Fibroblast of the aortic adventitia (primary cell): ENCODE measurements at regions not wholly inside any gene's neighbourhood (a gene's known extent, or its start where the extent isn't known, plus 50 kb on each side); places are given as distances from the start of the nearest gene placed in this dataset.

Experiments used
- DNase-seq: peaks from one replicate; pipeline ENCODE4 v3.0.0-alpha.2; 2010; ENCODE audit warnings: low read depth
- H3K4me3 ChIP-seq: 2 replicates; pipeline ENCODE4 v1.5.1; 2011; ENCODE audit warnings: low read depth, mild to moderate bottlenecking, control low read depth, low read length, moderate library complexity
- TF ChIP-seq, protein P1 (sequence below): IDR thresholded peaks from 2 replicates; pipeline ENCODE4 v1.5.1; 2011; ENCODE audit warnings: mild to moderate bottlenecking, low read length, control low read depth, inconsistent platforms; ENCODE audit not compliant: insufficient read depth

DNA sequence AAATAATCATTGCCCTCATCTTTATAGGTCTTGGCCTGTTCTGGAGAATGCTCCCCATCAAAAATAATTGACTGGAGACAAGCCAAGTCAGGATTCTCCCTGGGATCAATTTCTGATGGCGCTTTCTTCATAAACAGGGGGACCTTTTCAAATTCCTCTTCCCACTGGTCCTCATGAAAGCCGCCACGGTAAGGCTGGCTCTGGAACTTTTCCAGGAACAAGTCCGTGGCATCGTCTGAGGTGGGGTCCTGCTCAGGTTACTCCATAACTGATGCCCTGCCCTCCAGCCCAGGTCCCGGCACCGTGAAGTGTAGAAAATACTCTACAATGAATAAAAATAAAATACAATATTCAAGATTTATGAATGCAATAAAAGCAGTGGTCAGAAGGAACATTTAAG is 79.4 kb upstream of the IGFBP3 start:
- DNase-seq: no peak
- no peak overlapping the region for H3K4me3 ChIP-seq
- TF ChIP-seq, protein P1, sequence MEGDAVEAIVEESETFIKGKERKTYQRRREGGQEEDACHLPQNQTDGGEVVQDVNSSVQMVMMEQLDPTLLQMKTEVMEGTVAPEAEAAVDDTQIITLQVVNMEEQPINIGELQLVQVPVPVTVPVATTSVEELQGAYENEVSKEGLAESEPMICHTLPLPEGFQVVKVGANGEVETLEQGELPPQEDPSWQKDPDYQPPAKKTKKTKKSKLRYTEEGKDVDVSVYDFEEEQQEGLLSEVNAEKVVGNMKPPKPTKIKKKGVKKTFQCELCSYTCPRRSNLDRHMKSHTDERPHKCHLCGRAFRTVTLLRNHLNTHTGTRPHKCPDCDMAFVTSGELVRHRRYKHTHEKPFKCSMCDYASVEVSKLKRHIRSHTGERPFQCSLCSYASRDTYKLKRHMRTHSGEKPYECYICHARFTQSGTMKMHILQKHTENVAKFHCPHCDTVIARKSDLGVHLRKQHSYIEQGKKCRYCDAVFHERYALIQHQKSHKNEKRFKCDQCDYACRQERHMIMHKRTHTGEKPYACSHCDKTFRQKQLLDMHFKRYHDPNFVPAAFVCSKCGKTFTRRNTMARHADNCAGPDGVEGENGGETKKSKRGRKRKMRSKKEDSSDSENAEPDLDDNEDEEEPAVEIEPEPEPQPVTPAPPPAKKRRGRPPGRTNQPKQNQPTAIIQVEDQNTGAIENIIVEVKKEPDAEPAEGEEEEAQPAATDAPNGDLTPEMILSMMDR: no peak

DNA sequence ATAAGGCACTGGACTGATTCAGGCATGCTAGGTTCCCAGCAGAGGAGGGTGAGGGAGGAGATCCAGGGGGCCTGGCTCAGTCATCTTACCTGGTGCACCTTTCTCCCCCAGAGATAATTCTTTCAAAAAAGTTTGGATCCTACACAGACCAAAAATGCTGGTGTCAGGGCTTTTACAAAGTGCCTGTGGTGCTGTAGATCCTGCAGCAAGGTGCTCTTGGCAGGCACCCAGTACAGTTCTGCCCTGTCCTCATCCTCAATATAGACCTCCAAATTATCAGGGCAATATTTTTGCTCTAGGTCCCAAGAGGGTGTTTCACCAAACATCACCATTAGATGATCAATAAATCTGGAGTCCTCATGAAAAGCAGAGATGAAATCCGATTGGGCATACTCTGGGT is 78.5 kb upstream of the IGFBP3 start:
- no peak overlapping the region for H3K4me3 ChIP-seq
- no peak for DNase-seq
- TF ChIP-seq, protein P1: no peak

DNA sequence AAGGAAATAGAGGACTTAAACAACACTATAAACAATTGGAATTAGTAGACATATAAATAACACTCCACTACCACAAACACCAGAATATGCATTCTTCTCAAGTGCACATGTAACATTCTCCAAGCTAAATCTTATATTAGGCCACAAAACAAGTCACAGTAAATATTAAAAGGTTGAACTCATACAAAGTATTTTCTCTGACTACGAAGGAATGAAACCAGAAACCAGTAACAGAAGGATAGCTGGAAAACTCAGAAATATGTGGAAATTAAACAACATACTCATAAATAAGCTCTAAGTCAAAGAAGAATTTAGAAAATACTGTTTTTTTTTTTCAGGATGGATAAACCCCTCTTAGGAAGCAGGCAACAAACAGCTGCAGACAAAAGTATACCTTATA is 77.4 kb upstream of the IGFBP3 start:
- TF ChIP-seq, protein P1: no peak
- DNase-seq: no peak
- no peak overlapping the region for H3K4me3 ChIP-seq

DNA sequence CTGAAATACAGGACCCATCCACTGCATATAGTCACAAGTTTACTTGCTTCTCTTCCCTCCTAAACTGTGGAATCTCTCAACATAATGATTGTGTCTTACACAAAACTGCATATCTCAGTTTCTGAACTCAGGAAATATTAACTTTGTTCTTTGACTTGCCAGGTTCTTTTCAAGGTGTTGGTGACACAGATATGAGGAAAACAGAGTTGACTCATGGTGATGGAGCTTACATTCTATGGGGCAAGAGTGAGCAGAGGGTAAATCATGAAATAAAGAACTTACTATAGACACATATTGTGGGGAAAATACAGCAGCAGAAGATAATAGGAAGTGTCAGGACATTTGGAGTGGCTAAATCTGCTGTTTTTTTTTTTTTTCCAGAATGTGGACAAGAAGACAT is 72.5 kb upstream of the IGFBP3 start:
- no peak overlapping the region for H3K4me3 ChIP-seq
- DNase-seq: no peak
- TF ChIP-seq, protein P1: no peak

DNA sequence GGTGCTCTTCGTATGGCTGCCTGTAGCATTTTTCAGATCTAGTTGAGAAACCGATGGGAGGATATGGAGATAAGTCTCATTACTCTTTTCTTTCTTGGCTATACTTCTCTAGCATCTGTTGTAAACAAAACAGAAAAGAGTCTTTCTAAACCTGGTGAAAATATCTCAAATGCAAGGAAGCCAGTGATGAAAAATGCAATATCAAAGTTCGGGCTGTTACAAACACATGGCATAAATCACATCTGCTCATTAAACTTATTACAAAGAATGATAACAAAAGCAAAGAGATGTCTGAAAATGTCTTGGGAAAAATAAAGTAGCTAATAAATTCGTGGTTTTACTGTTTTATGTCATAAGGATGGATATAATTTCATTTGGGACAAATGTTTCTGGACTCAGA is 71.8 kb upstream of the IGFBP3 start:
- TF ChIP-seq, protein P1: no peak
- DNase-seq: no peak
- no peak overlapping the region for H3K4me3 ChIP-seq

DNA sequence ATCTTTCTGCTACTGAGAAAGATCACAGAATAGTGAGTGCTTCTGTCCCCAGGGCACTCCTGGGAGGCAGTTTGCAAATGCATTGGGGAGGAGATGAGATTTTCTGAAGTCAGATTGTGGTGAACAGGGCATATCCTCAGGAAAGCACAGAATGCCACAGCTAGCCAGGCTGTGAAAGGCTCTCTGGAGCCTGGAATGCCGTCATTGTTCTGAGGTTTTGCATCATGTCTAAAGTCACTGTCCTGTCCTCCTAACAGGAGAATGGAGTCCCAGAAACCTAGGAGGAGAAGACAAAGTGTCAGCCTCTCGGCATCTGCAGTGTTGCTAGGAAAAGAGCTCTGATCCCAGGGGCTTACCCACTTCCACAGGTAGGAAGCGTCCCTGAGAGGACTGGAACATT is 69.2 kb upstream of the IGFBP3 start:
- H3K4me3 ChIP-seq: no peak overlapping the region
- TF ChIP-seq, protein P1: no peak
- no peak for DNase-seq

DNA sequence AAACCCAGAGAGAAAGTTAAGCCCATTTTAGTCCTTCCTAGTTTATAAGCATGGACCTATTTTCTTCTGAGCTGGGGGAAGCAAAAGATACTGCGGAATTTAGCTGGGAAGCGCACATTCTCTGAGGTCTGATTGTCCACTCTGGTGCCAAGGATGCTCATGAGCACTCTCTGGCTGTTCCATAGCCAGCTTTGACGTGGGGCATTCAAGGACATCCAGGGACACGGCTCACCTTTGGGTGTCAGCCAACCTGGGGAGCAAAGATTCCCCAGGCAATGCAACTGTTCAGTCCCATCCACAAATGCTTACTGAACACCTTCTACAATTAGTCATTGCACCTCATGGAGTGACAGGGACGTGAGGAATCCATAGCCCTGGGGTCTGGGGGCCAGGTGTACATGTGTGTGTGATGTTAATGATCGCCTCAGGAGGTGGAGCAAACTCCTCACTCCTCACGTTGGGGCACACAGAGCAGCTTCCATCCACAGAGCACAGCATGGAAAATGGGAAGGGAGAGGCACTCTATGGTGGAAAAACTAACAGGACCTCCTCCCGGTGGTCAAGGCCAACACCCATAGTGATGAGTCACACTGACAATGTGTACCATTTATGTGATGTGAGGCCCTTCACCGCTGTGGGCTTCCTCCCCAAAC is 67.5 kb upstream of the IGFBP3 start:
- TF ChIP-seq, protein P1: no peak
- no peak for DNase-seq
- H3K4me3 ChIP-seq: no peak overlapping the region
